ENCODE measurements at regions not wholly inside any gene's neighbourhood (a gene's known extent, or its start where the extent isn't known, plus 50 kb on each side); places are given as distances from the start of the nearest gene placed in this dataset.

DNA sequence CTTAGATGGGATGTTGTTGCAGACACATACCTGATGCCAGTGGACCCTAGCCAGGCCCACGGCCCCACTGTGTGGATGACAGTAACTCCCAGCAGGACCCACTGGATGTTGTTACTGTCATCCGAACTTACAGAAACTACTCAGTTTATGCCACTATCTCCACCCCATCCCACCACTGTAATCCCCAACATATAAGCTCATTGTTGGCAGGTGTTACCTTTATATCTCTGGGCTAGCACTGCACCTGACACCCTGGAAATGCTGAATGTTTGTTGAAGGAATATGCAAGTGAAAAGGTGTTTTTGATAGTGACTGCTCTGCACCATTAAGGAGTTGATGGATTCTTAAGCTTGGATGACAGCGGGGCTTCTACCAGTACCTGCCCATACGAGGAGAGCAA lies 133.5 kb upstream of the ASB18 start:
- TF ChIP-seq CTCF (IDR thresholded peaks at IDR 0.05) (no peak), POLR2A (IDR thresholded peaks at IDR 0.05) (no peak)
